GM21619 (cell line): ENCODE measurements at regions not wholly inside any gene's neighbourhood (a gene's known extent, or its start where the extent isn't known, plus 50 kb on each side); places are given as distances from the start of the nearest gene placed in this dataset.
"Not testable (repeated sequence)": the region's sequence is repeated elsewhere in the genome, so short reads cannot be mapped to it uniquely, and the experiment has no call there.

Source experiments
- ATAC-seq: cut with Tn5 transposase; IDR thresholded peaks from one replicate; pipeline ENCODE4 v1.9.1; 2021; ENCODE audit not compliant: unreplicated experiment

- no peak for ATAC-seq
These were observed 243.7 kb downstream of the UTRN start for GRCh38 chr6:144528743-144529425.

DNA sequence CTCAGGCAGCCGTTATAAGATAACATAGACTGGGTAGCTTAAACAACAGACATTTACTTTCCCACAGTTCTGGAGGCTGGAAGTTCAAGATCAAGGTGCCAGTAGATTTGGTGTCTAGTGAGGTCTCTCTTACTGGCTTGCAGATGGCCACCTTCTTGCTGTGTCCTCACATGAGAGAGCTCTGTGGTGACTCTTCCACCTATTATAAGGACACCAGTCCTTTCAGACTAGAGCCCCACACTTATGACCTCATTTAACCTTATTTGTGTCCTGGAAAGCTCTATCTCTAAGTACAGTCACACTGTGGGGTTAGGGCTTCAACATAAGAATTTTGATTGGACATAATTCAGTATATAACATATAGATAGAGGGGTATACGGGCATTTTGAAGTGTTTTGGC is 245.0 kb downstream of the UTRN start:
- ATAC-seq: no peak

- ATAC-seq: not testable (repeated sequence)
These were observed 247.1 kb downstream of the UTRN start for GRCh38 chr6:144532238-144532637.

- ATAC-seq: no peak
These were observed 249.0 kb downstream of the UTRN start for GRCh38 chr6:144534180-144534579.

DNA sequence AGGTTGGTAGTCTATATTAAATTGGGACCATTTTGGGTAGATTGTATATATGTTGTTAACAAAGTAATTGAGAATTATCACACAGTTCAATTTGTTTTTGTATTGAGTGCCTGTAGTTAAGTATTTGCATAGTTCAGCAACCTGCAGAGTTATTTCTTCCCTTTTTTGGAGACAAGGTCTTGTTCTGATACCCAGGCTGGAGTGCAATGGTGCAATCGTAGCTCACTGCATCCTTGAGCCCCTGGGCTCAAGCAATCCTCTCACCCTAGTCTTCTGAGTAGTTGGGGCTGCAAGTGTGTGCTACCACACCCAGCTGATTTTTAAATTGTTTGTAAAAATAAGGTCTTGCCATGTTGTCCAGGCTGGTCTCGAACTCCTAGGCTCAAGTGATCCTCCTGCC is 250.5 kb downstream of the UTRN start:
- no peak for ATAC-seq

GRCh38 chr6:144536079-144536478 is 250.9 kb downstream of the UTRN start:
- no peak for ATAC-seq

- ATAC-seq: no peak
These were observed 258.1 kb downstream of the UTRN start for GRCh38 chr6:144543006-144543871.

GRCh38 chr6:144544266-144544830 is 259.2 kb downstream of the UTRN start:
- ATAC-seq: no peak

- no peak for ATAC-seq
These were observed 261.7 kb downstream of the UTRN start for GRCh38 chr6:144546807-144547206.

- ATAC-seq: no peak
These were observed 262.3 kb downstream of the UTRN start for GRCh38 chr6:144547409-144547808.

DNA sequence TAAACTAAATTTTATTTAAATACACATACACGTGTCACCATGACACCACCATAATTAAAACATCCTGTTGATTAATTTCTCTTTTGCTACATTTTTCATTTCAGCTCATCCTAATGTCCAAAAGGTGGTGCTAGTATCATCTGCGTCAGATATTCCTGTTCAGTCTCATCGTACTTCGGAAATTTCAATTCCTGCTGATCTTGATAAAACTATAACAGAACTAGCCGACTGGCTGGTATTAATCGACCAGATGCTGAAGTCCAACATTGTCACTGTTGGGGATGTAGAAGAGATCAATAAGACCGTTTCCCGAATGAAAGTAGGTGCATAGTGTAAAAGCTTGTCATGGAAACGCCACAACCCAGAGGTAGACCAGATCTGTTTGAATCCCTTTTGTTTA is 263.4 kb downstream of the UTRN start:
- no peak for ATAC-seq

- ATAC-seq: no peak
These were observed 265.0 kb downstream of the UTRN start for GRCh38 chr6:144549837-144550747.

GRCh38 chr6:144551339-144551738 is 266.2 kb downstream of the UTRN start:
- no peak for ATAC-seq

GRCh38 chr6:144555066-144555465 is 269.9 kb downstream of the UTRN start:
- ATAC-seq: no peak

DNA sequence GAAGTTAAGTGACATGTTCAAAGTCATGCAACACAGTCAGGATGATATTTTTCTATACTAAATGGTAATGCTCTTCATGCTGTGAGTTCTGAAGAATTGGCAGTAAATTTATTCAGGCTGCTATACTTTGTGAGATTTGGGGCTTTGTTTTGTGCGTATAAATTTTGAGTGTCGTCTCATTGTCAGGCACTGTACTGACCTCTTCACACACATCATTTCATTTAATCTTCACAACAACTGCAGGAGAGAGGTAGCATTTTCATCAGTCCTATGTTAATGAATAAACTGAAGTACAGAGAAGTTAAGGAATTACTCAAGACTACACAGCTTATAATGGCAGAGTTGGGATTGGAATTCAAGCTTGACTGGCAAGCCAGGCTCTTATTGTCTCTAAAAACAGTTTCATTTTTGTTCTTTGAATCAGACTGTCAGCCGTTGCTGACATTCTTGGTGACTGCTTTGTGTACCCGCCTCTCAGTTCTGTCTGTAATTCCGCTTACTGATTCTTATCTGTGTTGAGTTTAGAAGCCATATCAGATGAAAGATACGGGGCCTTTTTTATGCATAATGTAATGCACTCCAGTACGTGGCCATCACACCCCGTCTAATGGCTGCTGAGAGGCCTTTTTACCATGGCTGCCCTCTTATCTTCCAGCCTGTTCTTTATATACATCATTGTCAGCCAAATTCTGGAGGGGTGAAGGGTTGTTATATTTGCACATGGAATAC is 274.9 kb downstream of the UTRN start:
- no peak for ATAC-seq

- no peak for ATAC-seq
These were observed 276.4 kb downstream of the UTRN start for GRCh38 chr6:144561455-144562043.

- no peak for ATAC-seq
These were observed 279.1 kb downstream of the UTRN start for GRCh38 chr6:144564202-144564601.

- ATAC-seq: no peak
These were observed 281.9 kb downstream of the UTRN start for GRCh38 chr6:144566868-144567615.

- ATAC-seq: no peak
These were observed 283.1 kb downstream of the UTRN start for GRCh38 chr6:144568241-144568640.
